Hepatocyte (in vitro differentiated cells): ENCODE measurements at regions not wholly inside any gene's neighbourhood (a gene's known extent, or its start where the extent isn't known, plus 50 kb on each side); places are given as distances from the start of the nearest gene placed in this dataset.

Source experiments
- EZH2phosphoT487 ChIP-seq: fragments of 200-600 bp; sonication (generic); IDR thresholded peaks from one replicate; pipeline ENCODE4 v1.6.1; 2018; ENCODE audit warnings: antibody characterized with exemption, mild to moderate bottlenecking, low read depth, moderate library complexity; ENCODE audit not compliant: unreplicated experiment, severe bottlenecking
- TF ChIP-seq, protein P1 (sequence below): fragments of 200-600 bp; sonication (generic); IDR thresholded peaks from 2 replicates; pipeline ENCODE4 v1.5.1; 2016; ENCODE audit warnings: antibody characterized with exemption, mild to moderate bottlenecking; ENCODE audit not compliant: poor library complexity

DNA sequence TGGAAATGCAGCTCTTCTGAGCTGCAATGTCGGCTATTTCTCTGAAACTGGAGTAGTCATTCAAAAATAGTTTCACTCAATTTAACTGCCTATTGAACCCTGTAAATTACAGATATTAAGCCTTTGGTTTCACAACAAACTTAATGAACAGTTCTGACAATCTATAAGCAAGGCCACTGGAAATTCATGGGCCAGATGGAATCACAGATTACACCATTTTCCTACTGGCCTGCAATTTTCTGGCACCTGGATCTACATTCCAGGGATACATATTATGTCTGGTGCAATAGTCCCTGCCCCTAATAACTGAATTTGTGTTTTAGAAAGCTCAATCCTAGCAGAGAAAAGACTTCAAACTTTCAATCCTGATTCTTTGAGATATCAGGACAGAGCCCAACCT, 551.7 kb downstream of the RNF144A start:
- TF ChIP-seq, protein P1, sequence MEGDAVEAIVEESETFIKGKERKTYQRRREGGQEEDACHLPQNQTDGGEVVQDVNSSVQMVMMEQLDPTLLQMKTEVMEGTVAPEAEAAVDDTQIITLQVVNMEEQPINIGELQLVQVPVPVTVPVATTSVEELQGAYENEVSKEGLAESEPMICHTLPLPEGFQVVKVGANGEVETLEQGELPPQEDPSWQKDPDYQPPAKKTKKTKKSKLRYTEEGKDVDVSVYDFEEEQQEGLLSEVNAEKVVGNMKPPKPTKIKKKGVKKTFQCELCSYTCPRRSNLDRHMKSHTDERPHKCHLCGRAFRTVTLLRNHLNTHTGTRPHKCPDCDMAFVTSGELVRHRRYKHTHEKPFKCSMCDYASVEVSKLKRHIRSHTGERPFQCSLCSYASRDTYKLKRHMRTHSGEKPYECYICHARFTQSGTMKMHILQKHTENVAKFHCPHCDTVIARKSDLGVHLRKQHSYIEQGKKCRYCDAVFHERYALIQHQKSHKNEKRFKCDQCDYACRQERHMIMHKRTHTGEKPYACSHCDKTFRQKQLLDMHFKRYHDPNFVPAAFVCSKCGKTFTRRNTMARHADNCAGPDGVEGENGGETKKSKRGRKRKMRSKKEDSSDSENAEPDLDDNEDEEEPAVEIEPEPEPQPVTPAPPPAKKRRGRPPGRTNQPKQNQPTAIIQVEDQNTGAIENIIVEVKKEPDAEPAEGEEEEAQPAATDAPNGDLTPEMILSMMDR, result no peak
- TF ChIP-seq EZH2phosphoT487, result no peak
